ENCODE measurements at regions not wholly inside any gene's neighbourhood (a gene's known extent, or its start where the extent isn't known, plus 50 kb on each side); places are given as distances from the start of the nearest gene placed in this dataset.

DNA sequence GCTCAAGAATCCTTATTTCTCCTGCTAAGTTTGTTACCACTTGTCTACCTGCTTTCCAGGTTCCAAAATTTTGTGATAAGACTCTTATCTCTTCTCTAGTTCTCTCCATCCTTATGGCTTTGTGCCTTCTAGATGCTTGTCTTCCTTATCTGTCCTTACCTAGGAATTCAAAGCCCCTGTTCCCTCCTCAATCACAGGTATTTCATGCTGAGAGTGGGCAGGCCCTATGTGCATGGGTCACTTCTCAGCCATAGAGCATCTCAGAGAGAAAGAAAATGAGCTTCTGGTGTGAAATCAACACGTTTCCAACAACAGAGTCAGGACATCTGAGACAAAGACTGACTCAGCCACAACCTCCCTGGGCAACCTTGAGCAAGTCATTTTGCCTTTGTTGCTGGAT lies 214.1 kb upstream of the TLE3 start:
- ChIA-PET CTCF (ENCODE audit: partially characterized antibody) (interaction anchor here (1.5 kb wide), 1 partner anchor 155 kb away, joined by 5 read pairs; no protein-coding TSS in a partner anchor), POLR2A (ENCODE audit: partially characterized antibody) (no interaction called here)
- no peak overlapping the region for H3K23ac ChIP-seq (ENCODE audit: insufficient read length)
- H2BK5ac ChIP-seq (ENCODE audit: low read depth, low read length) = no peak overlapping the region
- no peaks in the 10 kb centered on the region for H3K79me2 ChIP-seq (ENCODE audit: control insufficient read depth in 1 of 2, insufficient read depth in 2 of 2, low read length in 2 of 2)
- H3K4me3 ChIP-seq (ENCODE audit: extremely low read depth in 1 of 4, insufficient read depth in 2 of 4, low read depth in 3 of 4, low read length in 4 of 4) = no peak overlapping the region
- H3K4me2 ChIP-seq (ENCODE audit: insufficient read depth in 1 of 2, low read depth in 2 of 2, low read length in 2 of 2) = no peak overlapping the region
- no peak overlapping the region for H3K9ac ChIP-seq (replicated peaks in 1 of 4; ENCODE audit: extremely low read depth in 1 of 4, low read depth in 3 of 4, low read length in 3 of 4)
- no peak overlapping the region for H2BK120ac ChIP-seq (replicated peaks; ENCODE audit: low read depth, low read length)
- no peak overlapping the region for H2AK5ac ChIP-seq (ENCODE audit: low read depth, low read length)
- H3K9me3 ChIP-seq (ENCODE audit: insufficient read depth in 2 of 2, low read depth in 1 of 2, low read length in 1 of 2) = no peaks in the 10 kb centered on the region
- no peak overlapping the region for H2BK15ac ChIP-seq (ENCODE audit: low read length)
- DNase-seq (ENCODE audit: low read depth in 1 of 2, low spot score in 2 of 2) = no peak
- no peak overlapping the region for H4K91ac ChIP-seq (replicated peaks; ENCODE audit: insufficient read length, low read length)
- H4K5ac ChIP-seq (ENCODE audit: insufficient read length, low read depth, low read length) = no peak overlapping the region
- no peak overlapping the region for H3K18ac ChIP-seq (ENCODE audit: extremely low read depth, low read length)
- FAIRE-seq = no peak
- no peak overlapping the region for H2BK20ac ChIP-seq (ENCODE audit: low read length)
- H3K36me3 ChIP-seq (ENCODE audit: control insufficient read depth in 2 of 4, insufficient read depth in 4 of 4, low read length in 3 of 4) = no peaks in the 10 kb centered on the region
- H4K8ac ChIP-seq (ENCODE audit: extremely low read depth, insufficient read depth, low read length) = no peak overlapping the region
- H3K23me2 ChIP-seq (ENCODE audit: low read depth, low read length) = no peaks in the 10 kb centered on the region
- no peak overlapping the region for H3K27ac ChIP-seq (ENCODE audit: low read depth, low read length)
- H3K4ac ChIP-seq (replicated peaks; ENCODE audit: insufficient read length, low read depth, low read length) = no peak overlapping the region
- H2BK12ac ChIP-seq (ENCODE audit: low read depth, low read length) = no peak overlapping the region
- no peaks in the 10 kb centered on the region for H4K20me1 ChIP-seq (replicated peaks in 1 of 2; ENCODE audit: control insufficient read depth in 1 of 2, insufficient read depth in 2 of 2, low read length in 2 of 2)
- TF ChIP-seq HDAC2 (IDR thresholded peaks at IDR 0.05; ENCODE audit: borderline replicate concordance in 1 of 2, low read depth in 2 of 2, low read length in 2 of 2) (no peak), TBP (IDR thresholded peaks at IDR 0.05; ENCODE audit: low read depth, low read length) (no peak), BRCA1 (IDR thresholded peaks at IDR 0.05; ENCODE audit: low read depth, low read length) (no peak), BCL11A (IDR thresholded peaks at IDR 0.05; ENCODE audit: low read depth in 2 of 2, low read length in 2 of 2) (no peak), POU5F1 (IDR thresholded peaks at IDR 0.05; ENCODE audit: low read depth, low read length) (no peak), NANOG (IDR thresholded peaks at IDR 0.05; ENCODE audit: insufficient read depth, low read depth, low read length, poor library complexity, severe bottlenecking) (no peak), RBBP5 (IDR thresholded peaks at IDR 0.05; ENCODE audit: borderline replicate concordance, low read depth, low read length) (no peak), CEBPB (IDR thresholded peaks at IDR 0.05; ENCODE audit: low read depth, low read length) (no peak)
- no peak overlapping the region for H3K56ac ChIP-seq (replicated peaks; ENCODE audit: insufficient read length, low read depth, low read length)
- no peak overlapping the region for H3K14ac ChIP-seq (ENCODE audit: insufficient read length)
- H3K27me3 ChIP-seq (replicated peaks in 1 of 4; ENCODE audit: control insufficient read depth in 3 of 4, extremely low read depth in 1 of 4, insufficient read depth in 3 of 4, low read length in 3 of 4) = no peaks in the 10 kb centered on the region; a peak in 1 of 7 replicates
- H3K4me1 ChIP-seq (replicated peaks in 1 of 4; ENCODE audit: control insufficient read depth in 3 of 4, insufficient read depth in 4 of 4, low read length in 3 of 4) = peaks cover 0 to 13% (median 7%) of the 10 kb centered on the region in 4 experiments; a peak in 4 of 7 replicates
- WGBS, 2 experiments (ENCODE audit: extremely low coverage in 1 of 2, insufficient coverage in 1 of 2, insufficient read length in 1 of 2, insufficient replicate concordance in 2 of 2, low coverage in 1 of 2, low lambda C conversion rate in 2 of 2, missing lambda C conversion rate in 1 of 2) = 73% methylated on average over 1 of the region's 1 CpG; no CpG with 5 or more reads in 1 of the 2 experiments
- H2AFZ ChIP-seq (ENCODE audit: low read length) = no peak overlapping the region
- no peaks in the 10 kb centered on the region for H3K79me1 ChIP-seq (ENCODE audit: low read depth, low read length)

Data from H1 (cell line).